K562 (cell line): ENCODE measurements at regions not wholly inside any gene's neighbourhood (a gene's known extent, or its start where the extent isn't known, plus 50 kb on each side); places are given as distances from the start of the nearest gene placed in this dataset.

Source experiments
- C11orf30 ChIP-seq: fragments of 450-650 bp; IDR thresholded peaks from 2 replicates; pipeline ENCODE4 v1.6.1; 2016; ENCODE audit warnings: low read depth, mild to moderate bottlenecking
- E2F1 ChIP-seq: sonication (generic); formaldehyde crosslinking; IDR thresholded peaks from 2 replicates; pipeline ENCODE4 v1.8.1; 2023; ENCODE audit warnings: mild to moderate bottlenecking, missing genetic modification reagents, moderate library complexity
- E2F8 ChIP-seq: fragments of 450-650 bp; IDR thresholded peaks from 2 replicates; pipeline ENCODE4 v1.7.1; 2018; ENCODE audit warnings: mild to moderate bottlenecking, low read depth; ENCODE audit not compliant: partially characterized antibody
- HMGXB4 ChIP-seq: sonication (generic); formaldehyde crosslinking; IDR thresholded peaks from 2 replicates; pipeline ENCODE4 v1.8.1; 2023; ENCODE audit warnings: mild to moderate bottlenecking, missing genetic modification reagents
- MAFF ChIP-seq: IDR thresholded peaks from 2 replicates; pipeline ENCODE4 v1.6.1; 2012; ENCODE audit warnings: low read length, improper control_type of control experiment
- RB1 ChIP-seq: fragments of 450-650 bp; IDR thresholded peaks from 2 replicates; pipeline ENCODE4 v1.6.1; 2017; ENCODE audit warnings: low read depth, mild to moderate bottlenecking
- RREB1 ChIP-seq: fragments of 250-450 bp; sonication (Bioruptor Pico); IDR thresholded peaks from 2 replicates; pipeline ENCODE4 v1.4.0; 2020
- SNIP1 ChIP-seq: fragments of 450-650 bp; IDR thresholded peaks from 2 replicates; pipeline ENCODE4 v1.7.1; 2017; ENCODE audit warnings: low read depth, mild to moderate bottlenecking
- SRSF3 ChIP-seq: fragments of 200-400 bp; formaldehyde crosslinking; IDR thresholded peaks from 2 replicates; pipeline ENCODE4 v1.6.1; 2016; ENCODE audit warnings: mild to moderate bottlenecking, low read length, moderate library complexity; ENCODE audit not compliant: insufficient read depth
- ZBTB49 ChIP-seq: sonication (generic); formaldehyde crosslinking; IDR thresholded peaks from 2 replicates; pipeline ENCODE4 v1.8.0; 2022; ENCODE audit warnings: missing genetic modification reagents, mild to moderate bottlenecking, borderline replicate concordance
- ZKSCAN3 ChIP-seq: fragments of 250-450 bp; sonication (Bioruptor Pico); IDR thresholded peaks from 2 replicates; pipeline ENCODE4 v1.4.0; 2020
- ZNF512 ChIP-seq: IDR thresholded peaks from 2 replicates; pipeline ENCODE4 v1.6.1; 2016; ENCODE audit warnings: missing genetic modification characterization, missing compliant biosample characterization
- ZNF778 ChIP-seq: fragments of 450-650 bp; formaldehyde crosslinking; IDR thresholded peaks from 2 replicates; pipeline ENCODE4 v1.4.0; 2020; ENCODE audit warnings: mild to moderate bottlenecking, moderate library complexity

- TF ChIP-seq ZNF778, result no peak
- TF ChIP-seq SNIP1, result no peak
- no peak for TF ChIP-seq HMGXB4 (CRISPR knock-in tag)
- no peak for TF ChIP-seq ZBTB49 (CRISPR knock-in tag)
- TF ChIP-seq ZNF512 (tag), result no peak
- no peak for TF ChIP-seq RREB1 (CRISPR knock-in tag)
- TF ChIP-seq C11orf30, result peak; percentile 89
- TF ChIP-seq RB1, result no peak
- TF ChIP-seq E2F8, result no peak
- TF ChIP-seq SRSF3, result no peak
- TF ChIP-seq E2F1 (CRISPR knock-in tag), result no peak
- TF ChIP-seq ZKSCAN3 (CRISPR knock-in tag), result no peak
- peak; percentile 36; the same call in 1 of the 2 replicates for TF ChIP-seq MAFF
These were observed 64.4 kb downstream of the CCDC54 start (continued) for GRCh38 chr3:107441617-107442016.
